ENCODE measurements at regions not wholly inside any gene's neighbourhood (a gene's known extent, or its start where the extent isn't known, plus 50 kb on each side); places are given as distances from the start of the nearest gene placed in this dataset.

- TF ChIP-seq CTCF (IDR thresholded peaks at IDR 0.05; ENCODE audit: unreplicated experiment): no peak
- POLR2A ChIA-PET: no interaction called here
- Mint-ChIP-seq H3K27me3 (ENCODE audit: insufficient read depth, unreplicated experiment) (no peaks in the 10 kb centered on the region), H3K4me3 (ENCODE audit: unreplicated experiment) (no peak overlapping the region), H3K36me3 (ENCODE audit: insufficient read depth, unreplicated experiment) (no peaks in the 10 kb centered on the region), H3K4me1 (ENCODE audit: insufficient read depth, unreplicated experiment) (no peaks in the 10 kb centered on the region), H3K27ac (ENCODE audit: low read depth, unreplicated experiment) (no peak overlapping the region), H3K9me3 (ENCODE audit: unreplicated experiment) (peaks cover 9% of the 10 kb centered on the region)
- no peak for DNase-seq (ENCODE audit: unreplicated experiment)
- CTCF ChIA-PET: interaction anchor here (0.6 kb wide), 1 partner anchor 491 kb away, joined by 3 read pairs; no protein-coding TSS in a partner anchor
- intact Hi-C loops (cut with micrococcal nuclease): no loop called here
- no TSS peak for BruUV-seq (replicated peaks)
These were observed 155.0 kb downstream of the TMEM26 start for GRCh38 chr10:61298194-61298593.

GRCh38 chr10:61296161-61296560 lies 157.0 kb downstream of the TMEM26 start:
- Mint-ChIP-seq H3K27ac (ENCODE audit: low read depth, unreplicated experiment) (no peak overlapping the region), H3K9me3 (ENCODE audit: unreplicated experiment) (peaks cover 9% of the 10 kb centered on the region), H3K36me3 (ENCODE audit: insufficient read depth, unreplicated experiment) (no peaks in the 10 kb centered on the region), H3K27me3 (ENCODE audit: insufficient read depth, unreplicated experiment) (no peaks in the 10 kb centered on the region), H3K4me3 (ENCODE audit: unreplicated experiment) (no peak overlapping the region), H3K4me1 (ENCODE audit: insufficient read depth, unreplicated experiment) (no peaks in the 10 kb centered on the region)
- ChIA-PET CTCF (interaction anchor here (0.6 to 1.4 kb wide), 3 partner anchors 12 to 253 kb away, joined by 3 to 4 read pairs (median 3); no protein-coding TSS in a partner anchor), POLR2A (no interaction called here)
- TF ChIP-seq CTCF (IDR thresholded peaks at IDR 0.05; ENCODE audit: unreplicated experiment): no peak
- no peak for DNase-seq (ENCODE audit: unreplicated experiment)
- intact Hi-C loops (cut with micrococcal nuclease): no loop called here
- no TSS peak for BruUV-seq (replicated peaks)

GRCh38 chr10:61294131-61294530 lies 159.1 kb downstream of the TMEM26 start:
- no peak for DNase-seq (ENCODE audit: unreplicated experiment)
- intact Hi-C loops (cut with micrococcal nuclease): no loop called here
- peaks cover 9% of the 10 kb centered on the region for H3K9me3 Mint-ChIP-seq (ENCODE audit: unreplicated experiment)
- H3K36me3 Mint-ChIP-seq (ENCODE audit: insufficient read depth, unreplicated experiment): no peaks in the 10 kb centered on the region
- ChIA-PET CTCF (interaction anchor here (0.5 to 1.0 kb wide), 4 partner anchors 8 to 45 kb away, joined by 3 to 6 read pairs (median 4); no protein-coding TSS in a partner anchor), POLR2A (no interaction called here)
- H3K27me3 Mint-ChIP-seq (ENCODE audit: insufficient read depth, unreplicated experiment): no peaks in the 10 kb centered on the region
- no peak for TF ChIP-seq CTCF (IDR thresholded peaks at IDR 0.05; ENCODE audit: unreplicated experiment)
- H3K27ac Mint-ChIP-seq (ENCODE audit: low read depth, unreplicated experiment): no peak overlapping the region
- no peaks in the 10 kb centered on the region for H3K4me1 Mint-ChIP-seq (ENCODE audit: insufficient read depth, unreplicated experiment)
- BruUV-seq (replicated peaks): no TSS peak
- H3K4me3 Mint-ChIP-seq (ENCODE audit: unreplicated experiment): no peak overlapping the region

GRCh38 chr10:61289813-61290212 lies 163.4 kb downstream of the TMEM26 start:
- Mint-ChIP-seq H3K36me3 (ENCODE audit: insufficient read depth, unreplicated experiment) (no peaks in the 10 kb centered on the region), H3K4me3 (ENCODE audit: unreplicated experiment) (no peak overlapping the region), H3K4me1 (ENCODE audit: insufficient read depth, unreplicated experiment) (no peaks in the 10 kb centered on the region), H3K27ac (ENCODE audit: low read depth, unreplicated experiment) (no peak overlapping the region), H3K27me3 (ENCODE audit: insufficient read depth, unreplicated experiment) (no peaks in the 10 kb centered on the region), H3K9me3 (ENCODE audit: unreplicated experiment) (no peaks in the 10 kb centered on the region)
- DNase-seq (ENCODE audit: unreplicated experiment): no peak
- no peak for TF ChIP-seq CTCF (IDR thresholded peaks at IDR 0.05; ENCODE audit: unreplicated experiment)
- ChIA-PET POLR2A (no interaction called here), CTCF (no interaction called here)
- intact Hi-C loops (cut with micrococcal nuclease): loop anchor here (10.0 kb wide), 2 partner anchors 845 to 955 kb away; no protein-coding TSS in a partner anchor
- BruUV-seq (replicated peaks): no TSS peak
